HT-29 (cell line): ENCODE measurements at regions not wholly inside any gene's neighbourhood (a gene's known extent, or its start where the extent isn't known, plus 50 kb on each side); places are given as distances from the start of the nearest gene placed in this dataset.
"Not testable (repeated sequence)": the region's sequence is repeated elsewhere in the genome, so short reads cannot be mapped to it uniquely, and the experiment has no call there.

ENCODE experiments used
- DNase-seq: peaks from one replicate; pipeline ENCODE4 v3.0.0-alpha.2; 2015; ENCODE audit warnings: low spot score

DNA sequence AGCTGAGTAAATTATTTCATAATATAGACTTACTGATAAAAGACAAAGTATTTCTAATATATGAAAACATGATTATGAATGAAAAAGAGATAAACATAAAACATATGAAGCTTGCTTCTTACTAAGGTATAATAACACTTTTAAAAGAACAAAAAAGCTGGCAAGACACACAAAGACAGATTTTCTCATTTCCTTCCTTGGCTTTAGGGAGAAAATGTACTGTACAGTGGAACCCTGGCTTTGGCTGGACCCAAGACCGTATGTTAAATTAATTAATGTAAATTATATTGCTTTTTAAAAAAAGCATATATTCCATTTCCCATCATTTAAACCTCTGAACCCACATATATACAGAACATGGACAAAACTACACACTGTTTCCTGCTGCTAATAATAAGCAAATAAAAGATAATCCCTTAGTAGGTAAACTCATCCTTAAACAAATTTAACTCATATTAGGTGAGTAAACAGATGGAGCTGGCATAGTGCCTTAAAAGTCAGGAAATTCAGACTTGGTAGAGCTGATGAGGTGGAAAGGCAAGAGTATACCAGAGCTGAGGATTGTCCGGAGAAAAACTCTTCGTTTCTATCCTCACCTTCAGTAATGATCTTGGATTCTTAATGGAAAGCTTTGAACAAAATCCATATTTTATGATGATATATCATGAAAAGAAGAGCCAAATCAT lies 1016.4 kb upstream of the KCND2 start:
- DNase-seq = no peak

DNA sequence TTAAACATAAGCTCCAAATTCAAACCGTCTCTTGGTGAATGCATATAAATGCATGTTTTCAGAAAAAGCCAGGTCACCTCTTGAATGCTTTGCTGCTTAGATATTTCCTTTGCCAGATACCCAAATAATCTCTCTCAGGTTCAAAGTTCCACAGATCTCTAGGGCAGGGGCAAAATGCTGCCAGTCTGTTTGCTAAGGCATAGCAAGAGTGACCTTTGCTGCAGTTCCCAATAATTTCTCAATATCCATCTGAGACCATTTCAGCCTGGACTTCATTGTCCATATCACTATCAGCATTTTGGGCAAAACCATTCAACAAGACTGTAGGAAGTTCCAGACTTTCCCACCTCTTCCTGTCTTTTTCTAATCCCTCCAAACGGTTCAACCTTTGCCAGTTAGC lies 1006.2 kb upstream of the KCND2 start:
- DNase-seq = not testable (repeated sequence)

DNA sequence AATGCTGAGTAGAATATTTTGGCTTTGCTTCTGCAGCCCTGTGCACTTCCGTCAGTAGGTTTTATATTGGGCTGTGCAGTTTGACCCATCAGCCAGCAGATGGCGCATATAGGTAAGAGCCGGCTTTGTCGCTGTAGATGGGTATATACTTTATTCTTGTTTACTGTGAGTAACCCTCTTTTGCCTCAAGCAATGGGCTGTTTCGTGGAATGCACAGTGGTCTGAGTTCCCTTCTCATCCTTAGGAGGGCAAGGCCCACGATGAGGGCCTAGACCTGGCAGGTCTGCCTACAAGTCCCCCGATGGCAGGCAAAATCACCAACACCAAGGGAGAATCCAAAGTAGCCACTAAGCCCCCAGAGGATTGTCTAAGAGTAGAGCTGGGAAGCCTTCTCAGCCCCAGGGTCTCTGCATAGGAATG lies 1002.9 kb upstream of the KCND2 start:
- DNase-seq = peak; percentile 76

DNA sequence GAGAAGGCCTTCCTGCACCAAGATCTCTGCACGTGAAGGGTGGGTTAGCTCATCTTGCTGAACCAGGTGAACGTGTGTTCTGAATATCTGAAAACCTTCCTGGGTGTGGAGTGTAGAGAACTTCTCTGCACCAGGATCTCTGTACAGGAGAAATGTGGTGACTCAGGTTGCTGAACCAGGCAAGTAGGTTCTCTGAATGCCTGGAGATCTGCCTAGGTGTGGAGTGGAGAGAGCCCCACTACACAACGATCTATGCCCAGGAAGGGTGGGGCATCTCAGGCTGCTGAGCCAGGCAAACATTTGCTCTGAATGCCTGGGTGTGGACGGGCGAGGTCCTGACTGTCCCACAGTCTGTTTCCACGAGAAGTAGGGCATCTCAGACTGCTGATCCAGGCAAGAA lies 1002.3 kb upstream of the KCND2 start:
- no peak for DNase-seq

DNA sequence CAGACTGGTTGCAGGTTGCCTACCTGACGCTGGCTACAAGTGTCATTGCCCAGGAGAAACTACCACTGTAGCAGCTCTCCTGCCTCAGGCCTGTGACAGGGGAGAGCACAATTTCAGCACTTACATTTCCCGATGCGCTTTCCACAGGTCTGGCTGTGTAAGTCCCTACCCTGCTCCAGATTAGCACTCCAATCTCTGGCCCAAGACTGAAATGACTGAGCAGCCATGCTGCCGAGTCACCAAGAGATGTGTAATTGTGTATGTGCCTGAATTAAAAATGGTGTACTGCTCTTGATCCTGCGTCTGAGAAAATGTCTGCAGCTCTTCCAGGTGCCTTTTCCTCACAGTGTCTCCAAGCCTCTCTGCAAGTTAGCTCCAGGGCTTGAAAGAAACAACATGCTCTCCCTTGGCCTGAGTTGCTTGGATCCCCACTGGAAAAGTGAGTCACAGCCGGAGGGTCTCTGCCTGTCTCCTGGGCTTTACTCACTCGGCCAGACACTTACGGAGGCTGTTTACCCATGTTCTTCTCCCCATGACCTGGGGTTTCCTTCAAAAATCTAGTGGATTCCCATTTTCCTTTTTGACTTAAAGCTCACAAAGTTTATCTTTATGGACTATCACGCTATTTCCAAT lies 1001.7 kb upstream of the KCND2 start:
- DNase-seq = no peak

DNA sequence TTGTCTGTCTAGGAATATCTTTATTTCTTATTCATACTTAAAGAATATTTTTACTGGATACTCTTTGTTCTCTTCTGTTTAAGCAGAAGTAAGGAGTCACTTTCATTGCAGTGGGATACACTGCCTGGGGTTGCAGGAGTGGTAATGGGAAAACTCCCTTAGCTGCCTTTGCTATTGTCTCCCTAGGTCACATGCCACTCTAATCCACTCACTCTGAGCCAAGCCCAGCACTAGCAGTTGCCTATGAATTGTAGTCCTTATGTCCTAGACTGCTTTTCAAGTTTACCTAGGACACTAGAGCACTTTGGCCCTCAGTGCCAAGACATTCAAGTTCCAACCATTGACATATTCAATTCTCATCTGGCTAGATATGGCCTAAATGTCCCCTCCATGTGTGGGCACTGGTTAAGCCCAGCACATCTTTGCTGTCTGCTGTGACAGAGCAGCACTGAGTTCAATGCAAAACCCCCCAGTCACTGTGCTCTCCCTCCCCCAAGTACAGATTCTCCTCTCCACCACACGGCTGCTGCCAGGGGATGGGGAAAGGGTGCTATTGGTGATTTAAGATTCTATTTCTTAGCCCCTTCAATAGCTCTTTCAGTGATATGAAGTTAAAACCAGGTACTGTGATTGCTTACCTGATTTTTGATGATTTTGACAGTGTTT lies 991.7 kb upstream of the KCND2 start:
- DNase-seq = no peak

DNA sequence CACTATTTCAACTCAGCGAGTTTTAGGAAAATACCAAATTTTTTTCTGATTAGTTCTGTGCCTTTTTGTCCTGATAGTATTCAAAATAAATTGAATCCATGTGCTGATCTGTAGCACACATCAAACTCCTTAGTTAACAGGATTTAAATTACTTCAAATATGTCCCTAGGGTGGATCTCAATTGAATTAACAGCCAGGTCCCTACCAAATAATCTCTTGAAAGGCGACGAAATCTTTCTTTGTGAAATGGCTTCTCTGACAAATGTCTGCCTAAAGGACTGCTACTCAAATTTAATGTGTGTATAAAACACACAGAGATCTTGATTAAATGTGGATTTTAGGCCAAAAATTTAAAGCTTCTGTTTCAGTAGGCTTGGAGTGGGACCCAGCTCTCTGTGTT lies 989.6 kb upstream of the KCND2 start:
- DNase-seq = no peak

DNA sequence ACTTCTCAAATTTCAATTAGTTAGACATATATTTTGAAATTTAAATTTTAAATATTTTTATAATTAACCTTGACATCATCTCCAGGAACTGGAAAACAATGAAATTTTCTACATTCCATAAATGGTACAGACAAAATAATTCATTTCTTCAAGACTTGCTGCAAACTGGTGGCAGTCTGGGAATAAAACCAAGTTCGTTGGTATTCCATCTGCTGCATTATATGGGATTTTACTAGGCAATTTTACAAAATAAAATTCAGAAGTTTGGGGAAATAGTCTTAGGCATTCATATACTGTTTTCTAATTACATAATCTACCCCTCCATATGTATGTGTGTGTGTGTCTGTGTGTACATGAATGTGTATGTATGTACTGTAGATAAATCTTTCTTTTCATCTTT lies 984.6 kb upstream of the KCND2 start:
- DNase-seq = no peak

DNA sequence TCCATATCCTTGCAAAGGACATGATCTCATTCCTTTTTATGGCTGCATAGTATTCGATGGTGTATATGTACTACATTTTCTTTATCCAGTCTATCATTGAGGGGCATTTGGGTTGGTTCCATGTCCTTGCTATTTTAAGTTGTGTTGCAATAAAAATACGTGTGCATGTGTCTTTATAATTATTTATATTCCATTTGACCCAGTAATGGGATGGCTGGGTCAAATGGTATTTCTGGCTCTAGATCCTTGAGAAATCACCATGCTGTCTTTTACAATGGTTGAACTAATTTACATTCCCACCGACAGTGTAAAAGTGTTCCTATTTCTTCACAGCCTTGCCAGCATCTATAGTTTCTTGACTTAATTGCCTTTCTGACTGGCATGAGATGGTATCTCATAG lies 972.6 kb upstream of the KCND2 start:
- not testable (repeated sequence) for DNase-seq

DNA sequence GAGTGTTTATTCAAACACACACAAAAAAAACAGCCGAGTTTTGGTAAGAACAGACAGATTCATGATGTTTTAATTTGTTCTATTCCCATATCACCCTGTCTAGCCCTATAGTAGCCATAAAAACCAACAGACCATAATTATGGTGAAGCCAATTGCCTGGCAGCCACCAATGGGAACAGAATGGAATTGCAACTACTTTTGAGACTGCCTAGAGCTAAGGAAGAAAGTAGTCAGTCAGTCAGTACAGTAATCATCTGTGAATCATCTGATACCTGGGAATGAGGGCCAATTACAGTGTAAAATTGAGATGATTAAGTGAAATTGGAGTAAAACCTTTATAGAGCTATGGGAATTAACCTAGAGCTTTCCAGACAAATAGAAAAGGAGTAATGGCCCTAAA lies 952.7 kb upstream of the KCND2 start:
- no peak for DNase-seq

DNA sequence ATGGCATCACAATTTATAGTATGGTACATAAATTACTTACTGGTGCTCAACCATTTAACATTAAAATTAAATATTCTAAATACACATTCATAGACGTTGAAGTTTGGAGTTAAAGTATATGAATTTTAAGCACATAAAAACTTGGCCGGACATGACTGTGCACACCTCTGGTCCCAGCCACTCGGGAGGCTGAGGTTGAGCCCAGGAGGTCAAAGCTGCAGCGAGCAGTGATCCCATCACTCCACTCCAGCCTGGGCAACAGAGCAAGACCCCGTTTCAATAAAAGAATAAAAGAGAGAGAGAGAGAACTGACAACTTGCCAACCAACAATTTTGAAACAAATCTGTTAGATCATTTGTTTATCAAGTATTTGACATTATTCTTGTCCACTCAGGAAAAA lies 943.3 kb upstream of the KCND2 start:
- DNase-seq = no peak

DNA sequence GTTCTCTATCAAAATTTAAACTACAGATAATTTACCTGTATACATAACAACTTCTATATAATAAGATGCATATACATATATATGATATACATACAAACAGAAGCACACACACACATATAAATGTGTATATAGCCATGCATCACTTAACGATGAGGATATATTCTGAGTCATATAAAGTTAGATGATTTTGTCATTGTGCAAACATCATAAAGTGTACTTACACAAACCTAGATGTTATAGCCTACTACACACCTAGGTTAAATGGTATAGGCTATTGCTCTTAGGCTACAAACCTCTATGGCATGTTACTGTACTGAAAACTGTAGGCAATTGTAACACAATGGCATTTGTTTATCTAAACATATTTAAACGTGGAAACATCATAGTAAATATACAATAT lies 937.6 kb upstream of the KCND2 start:
- DNase-seq = no peak

DNA sequence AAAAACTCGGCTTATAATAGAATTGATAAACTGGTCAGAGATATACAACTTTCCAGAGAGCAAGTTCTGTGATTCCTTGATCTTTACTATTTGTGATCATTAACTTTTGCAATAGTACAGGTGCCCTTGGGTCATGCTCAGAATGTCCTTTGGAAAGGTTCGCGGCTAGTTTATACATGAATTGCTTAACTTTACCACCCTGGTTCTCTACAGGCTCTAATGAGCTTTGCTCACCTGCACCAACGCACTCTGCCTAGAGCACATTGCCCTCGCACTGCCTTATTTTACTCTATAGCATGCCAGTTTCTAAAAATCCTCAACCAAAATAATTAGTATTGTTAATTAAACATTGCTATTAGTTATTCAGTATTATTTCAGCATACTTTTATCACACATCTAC lies 931.2 kb upstream of the KCND2 start:
- DNase-seq = no peak

DNA sequence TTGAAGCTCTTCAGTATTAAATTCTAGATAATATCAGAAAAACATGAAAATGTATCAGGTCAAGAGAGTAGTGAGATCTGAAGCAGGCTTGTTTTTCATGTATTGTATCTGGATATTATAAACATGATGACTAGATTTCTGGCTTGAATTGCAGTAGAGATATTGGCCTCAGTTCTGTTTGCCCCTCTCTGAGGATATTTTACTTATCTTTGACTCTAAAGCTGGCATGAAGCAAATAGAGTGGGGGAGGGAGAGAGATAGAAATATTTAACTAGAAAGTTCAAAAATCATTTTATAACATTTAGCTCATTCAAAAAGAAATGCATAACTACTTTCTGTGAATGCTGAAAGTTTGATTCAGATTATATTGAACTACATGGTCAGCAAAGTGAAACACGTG lies 929.7 kb upstream of the KCND2 start:
- no peak for DNase-seq

DNA sequence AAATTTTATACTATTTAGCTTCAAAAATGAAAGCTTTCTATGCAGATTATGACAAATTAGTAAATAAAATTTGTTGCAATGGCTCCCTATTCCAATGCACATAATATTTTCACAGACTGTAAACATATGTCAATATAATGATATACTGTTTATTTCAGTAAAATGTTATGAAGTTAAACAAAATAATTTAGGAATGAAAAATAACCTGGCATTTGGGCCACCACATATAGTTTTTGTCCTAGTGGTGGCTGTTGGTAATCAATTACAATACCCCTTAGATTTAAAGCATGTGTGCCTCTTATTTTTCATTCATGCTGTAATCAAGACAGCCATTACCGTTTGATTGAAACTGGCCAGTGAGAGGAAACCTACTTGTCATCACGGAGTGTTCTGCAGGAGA lies 928.5 kb upstream of the KCND2 start:
- DNase-seq = no peak

DNA sequence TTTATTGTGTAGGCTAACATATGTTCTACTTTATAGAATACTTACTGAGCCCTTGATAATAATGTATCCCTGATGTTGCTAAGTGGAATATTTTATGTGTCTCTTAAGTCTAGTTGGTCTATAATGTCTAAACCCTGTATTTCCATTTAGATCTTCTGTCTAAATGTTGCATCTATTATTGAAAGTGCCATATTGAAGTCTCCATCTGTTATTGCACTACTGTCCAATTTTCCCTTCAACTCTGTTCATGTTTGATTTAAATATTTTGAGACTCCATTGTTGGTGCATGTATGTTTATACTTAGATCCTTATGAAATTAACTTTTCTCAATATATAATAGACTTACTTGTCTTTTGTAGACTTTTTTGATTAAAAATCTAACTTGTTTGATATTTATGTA lies 924.5 kb upstream of the KCND2 start:
- no peak for DNase-seq

DNA sequence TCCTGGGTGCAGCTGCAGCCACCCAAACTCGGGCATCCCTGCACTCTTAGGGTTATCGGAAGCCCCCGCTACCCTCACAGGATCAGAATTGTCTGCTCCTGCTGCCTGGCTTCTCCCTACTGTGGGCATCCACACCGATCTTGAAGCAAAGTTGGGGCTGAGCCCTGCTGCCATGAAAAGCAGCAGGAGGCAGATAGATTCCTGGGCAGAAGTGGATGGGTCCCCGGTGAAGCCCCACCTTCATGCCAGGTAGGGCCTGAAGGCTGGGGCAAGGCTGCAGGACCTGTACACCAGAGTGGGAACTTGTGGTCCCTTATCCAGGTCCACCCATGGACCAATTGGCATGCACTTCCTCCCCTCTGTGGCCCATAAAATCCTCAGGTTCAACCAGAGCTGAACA lies 922.6 kb upstream of the KCND2 start:
- DNase-seq = no peak

DNA sequence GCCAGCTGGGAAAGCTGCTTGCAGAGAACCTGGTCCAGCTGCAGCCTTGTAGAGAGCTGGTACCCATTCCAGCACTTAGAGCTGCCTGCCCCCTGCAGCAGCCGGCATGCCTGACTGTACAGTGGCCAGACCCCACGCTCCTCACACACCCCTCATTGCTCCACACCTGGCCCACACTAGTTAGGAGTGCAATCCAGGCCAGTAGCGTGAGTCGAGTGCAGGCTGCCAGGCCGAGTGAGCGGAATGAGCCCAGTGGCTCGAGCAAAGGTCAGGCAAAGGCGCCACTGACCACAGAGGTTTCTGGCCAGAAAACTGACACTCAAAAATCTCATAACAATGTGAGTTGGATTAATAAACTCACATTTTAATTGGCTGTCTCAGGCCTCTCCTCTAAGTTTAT lies 921.7 kb upstream of the KCND2 start:
- DNase-seq = no peak

DNA sequence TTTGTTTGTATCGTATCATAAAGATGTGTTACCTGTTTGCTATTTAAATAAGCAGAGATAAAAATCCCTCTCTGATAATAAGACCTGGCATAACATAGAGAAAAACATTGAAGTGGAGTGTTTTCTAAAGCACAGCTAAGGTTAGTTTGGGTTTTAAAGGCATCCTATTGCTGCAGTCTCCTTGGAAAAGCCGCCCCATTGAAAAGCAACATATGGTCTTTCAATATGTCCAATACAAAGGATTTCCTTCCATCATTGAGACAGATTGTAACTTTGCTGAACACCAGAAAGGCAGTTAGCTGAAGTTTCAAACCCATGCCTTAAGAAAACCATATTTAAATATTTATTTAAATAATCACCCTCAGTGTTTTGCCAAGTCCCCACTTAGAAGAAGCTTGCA lies 898.5 kb upstream of the KCND2 start:
- no peak for DNase-seq

DNA sequence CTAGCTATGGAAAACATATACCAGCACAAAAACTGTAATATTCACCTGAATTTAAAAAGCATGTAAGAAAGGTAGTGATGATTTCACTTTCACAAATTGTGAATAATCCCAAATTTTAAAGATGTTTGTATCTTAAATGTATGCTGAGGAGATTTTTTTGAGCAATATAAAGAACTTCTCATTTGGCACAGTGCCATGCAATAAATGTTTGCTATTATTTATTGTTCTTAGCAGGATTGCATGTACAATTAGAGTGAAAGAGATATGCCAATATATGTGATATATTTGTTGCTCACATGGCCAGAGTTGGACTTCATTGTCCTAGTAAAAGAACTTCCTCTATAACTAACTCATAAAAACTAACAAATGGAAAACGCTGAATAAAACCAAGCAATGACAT lies 895.1 kb upstream of the KCND2 start:
- DNase-seq = no peak

DNA sequence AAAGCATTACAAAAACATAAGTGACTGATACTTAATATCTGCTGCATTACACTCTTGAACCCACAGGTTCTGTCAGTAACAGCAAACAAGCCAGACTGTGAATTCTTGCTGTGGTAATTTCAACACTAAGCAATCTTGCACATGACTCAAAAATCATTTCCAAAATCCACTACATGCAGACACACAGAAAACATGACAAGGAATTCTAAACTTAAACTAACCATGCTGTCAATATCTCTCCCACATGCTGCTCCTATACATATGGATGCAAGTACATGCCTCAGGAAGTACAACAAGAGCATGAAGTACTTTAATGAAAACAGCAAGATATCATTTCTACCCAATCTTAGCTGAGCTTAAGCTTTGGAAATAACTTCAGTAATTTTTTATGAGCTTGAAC lies 890.2 kb upstream of the KCND2 start:
- no peak for DNase-seq

DNA sequence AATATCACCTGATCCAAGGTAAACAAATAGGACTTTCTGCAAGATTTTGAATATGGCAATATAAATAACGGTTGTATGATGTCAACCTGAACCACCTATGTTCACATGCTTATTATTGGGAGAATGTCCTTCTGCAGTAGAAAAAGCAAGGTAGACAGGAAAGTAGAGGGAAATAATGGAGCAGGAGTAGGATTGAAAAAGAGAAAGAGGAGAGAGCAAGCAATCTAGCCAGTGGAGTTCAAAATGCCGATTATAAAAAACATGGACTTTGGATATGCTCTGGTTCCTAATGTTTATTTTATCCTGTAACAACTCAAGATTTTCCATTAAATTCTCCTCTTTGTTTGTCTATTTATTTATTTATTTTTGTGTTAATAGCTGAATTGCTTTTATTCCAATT lies 878.0 kb upstream of the KCND2 start:
- DNase-seq = no peak

DNA sequence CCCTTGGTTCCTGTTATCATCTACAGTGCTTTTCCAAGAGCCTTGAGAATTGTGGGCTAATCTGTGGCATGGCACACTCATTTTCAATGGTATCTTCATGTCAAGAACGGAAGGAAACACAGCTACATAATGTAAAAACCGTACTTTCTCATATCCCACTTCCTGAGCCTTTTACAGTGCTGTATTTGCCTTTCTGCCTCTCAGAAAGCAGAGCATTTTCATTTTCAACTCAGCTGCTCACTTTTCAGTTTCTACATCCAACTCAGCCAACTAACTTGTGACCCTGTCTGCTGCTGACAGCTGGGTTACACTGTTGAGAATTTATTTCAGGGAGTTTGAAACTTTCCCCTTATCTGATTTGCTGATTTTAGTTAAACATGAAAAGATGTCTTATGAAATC lies 875.8 kb upstream of the KCND2 start:
- no peak for DNase-seq
